ENCODE measurements at regions not wholly inside any gene's neighbourhood (a gene's known extent, or its start where the extent isn't known, plus 50 kb on each side); places are given as distances from the start of the nearest gene placed in this dataset.

DNA sequence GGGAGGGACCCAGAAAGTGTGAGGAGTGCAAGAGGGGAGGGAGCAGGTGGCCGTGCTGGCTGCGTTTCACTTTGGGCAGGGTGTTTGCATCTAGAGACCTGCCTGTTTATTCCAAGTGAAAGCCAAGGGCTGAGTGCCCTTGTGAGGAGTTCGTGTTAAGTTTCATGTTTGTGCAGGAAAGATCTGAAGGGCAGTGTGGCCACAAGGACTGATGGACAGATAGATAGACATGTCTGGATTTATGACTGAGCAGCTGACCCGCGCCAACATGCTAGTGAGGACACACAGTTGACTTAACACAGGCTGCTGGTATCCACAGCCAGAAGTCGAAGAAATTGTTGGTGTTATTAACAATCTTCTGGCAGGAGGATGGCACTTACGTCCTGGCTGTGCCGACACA lies 387.6 kb upstream of the TNP1 start (continued):
- TF ChIP-seq REST (IDR thresholded peaks at IDR 0.05; ENCODE audit: unreplicated experiment): no peak
- no peak for TF ChIP-seq EZH2phosphoT487 (IDR thresholded peaks at IDR 0.05; ENCODE audit: unreplicated experiment)
- TF ChIP-seq ZNF331 (CRISPR knock-in tag; IDR thresholded peaks at IDR 0.05; ENCODE audit: low read depth): no peak
- no peak for TF ChIP-seq EZH2 (IDR thresholded peaks at IDR 0.05; ENCODE audit: low read depth, unreplicated experiment)
- TF ChIP-seq STAT1 (IDR thresholded peaks at IDR 0.05; ENCODE audit: unreplicated experiment): no peak
- no peak for TF ChIP-seq NANOG (IDR thresholded peaks at IDR 0.05; ENCODE audit: borderline replicate concordance)
- no peak for TF ChIP-seq CREB1 (CRISPR knock-in tag; IDR thresholded peaks at IDR 0.05; ENCODE audit: low read depth)

- H3K9me3 Mint-ChIP-seq: no peaks in the 10 kb centered on the region
- no peaks in the 10 kb centered on the region for H3K36me3 ChIP-seq (ENCODE audit: insufficient read depth)
- H3K27me3 Mint-ChIP-seq (ENCODE audit: insufficient read depth, low read depth, poor library complexity): no peaks in the 10 kb centered on the region
- H3K27ac Mint-ChIP-seq: no peak overlapping the region
- no peaks in the 10 kb centered on the region for H3K27me3 ChIP-seq (ENCODE audit: insufficient read depth)
- ATAC-seq (no peak), DNase-seq (ENCODE audit: low spot score) (no peak)
- H3K4me1 ChIP-seq (ENCODE audit: insufficient read depth): no peaks in the 10 kb centered on the region
- H3K4me3 Mint-ChIP-seq: no peak overlapping the region
- TF ChIP-seq REST (IDR thresholded peaks at IDR 0.05; ENCODE audit: unreplicated experiment) (no peak), STAT1 (IDR thresholded peaks at IDR 0.05; ENCODE audit: unreplicated experiment) (no peak), POLR2AphosphoS5 (IDR thresholded peaks at IDR 0.05; ENCODE audit: low read depth) (no peak), ZNF331 (CRISPR knock-in tag; IDR thresholded peaks at IDR 0.05; ENCODE audit: low read depth) (no peak), NANOG (IDR thresholded peaks at IDR 0.05; ENCODE audit: borderline replicate concordance) (no peak), ZNF114 (CRISPR knock-in tag; IDR thresholded peaks at IDR 0.05) (no peak)
- H3K4me3 ChIP-seq: no peak overlapping the region
- no peaks in the 10 kb centered on the region for H3K9me2 ChIP-seq (ENCODE audit: insufficient read depth)
- no peaks in the 10 kb centered on the region for H3K4me1 Mint-ChIP-seq
- no peaks in the 10 kb centered on the region for H3K36me3 Mint-ChIP-seq (ENCODE audit: low read depth)
- no peaks in the 10 kb centered on the region for H3K79me2 ChIP-seq (replicated peaks; ENCODE audit: insufficient read depth)
- no peaks in the 10 kb centered on the region for H3F3A ChIP-seq (replicated peaks; ENCODE audit: low read depth)
- H3K4me2 ChIP-seq: no peak overlapping the region
- H2AFZ ChIP-seq: no peak overlapping the region
- H4K20me1 ChIP-seq (replicated peaks; ENCODE audit: insufficient read depth): no peaks in the 10 kb centered on the region
- H3K27ac ChIP-seq (ENCODE audit: low read depth): no peak overlapping the region
These were observed 386.2 kb upstream of the TNP1 start for GRCh38 chr2:217246108-217246507.
